Thymus (tissue), 11 donors: ENCODE measurements at regions not wholly inside any gene's neighbourhood (a gene's known extent, or its start where the extent isn't known, plus 50 kb on each side); places are given as distances from the start of the nearest gene placed in this dataset.
A peak's percentile ranks its signal among the peaks of the same experiment; 100 is the strongest.
"Not testable (repeated sequence)": the region's sequence is repeated elsewhere in the genome, so short reads cannot be mapped to it uniquely, and the experiment has no call there.

Source experiments
- DNase-seq, 9 donors: peaks; one replicate each; pipeline ENCODE4 v3.0.0-alpha.2; 2013; ENCODE audit warnings: low spot score in 9 of 9, low read depth in 6 of 9, missing footprints in 1 of 9
- H3K27ac ChIP-seq, 2 donors: one replicate each; pipeline ENCODE4 v1.5.1; 2013; ENCODE audit warnings: control low read depth in 1 of 2, low read depth in 1 of 2, low read length in 1 of 2, mild to moderate bottlenecking in 1 of 2, moderate library complexity in 1 of 2
- H3K27me3 ChIP-seq, 2 donors: one replicate each; pipeline ENCODE4 v1.5.1; 2013; ENCODE audit warnings: low read length in 1 of 2; ENCODE audit not compliant: control insufficient read depth in 2 of 2, insufficient read depth in 1 of 2
- H3K36me3 ChIP-seq, 2 donors: one replicate each; pipeline ENCODE4 v1.5.1; 2013; ENCODE audit warnings: low read length in 1 of 2, mild to moderate bottlenecking in 1 of 2, moderate library complexity in 1 of 2; ENCODE audit not compliant: control insufficient read depth in 2 of 2, insufficient read depth in 2 of 2
- H3K4me1 ChIP-seq, 2 donors: one replicate each; pipeline ENCODE4 v1.5.1; 2013; ENCODE audit warnings: low read length in 2 of 2; ENCODE audit not compliant: control insufficient read depth in 2 of 2, insufficient read depth in 2 of 2
- H3K4me3 ChIP-seq, 2 donors: one replicate each; pipeline ENCODE4 v1.5.1; 2013; ENCODE audit warnings: low read length in 2 of 2, control low read depth in 1 of 2, mild to moderate bottlenecking in 1 of 2
- H3K9me3 ChIP-seq, 2 donors: one replicate each; pipeline ENCODE4 v1.5.1; 2013; ENCODE audit warnings: low read length in 1 of 2, mild to moderate bottlenecking in 1 of 2; ENCODE audit not compliant: control insufficient read depth in 2 of 2, insufficient read depth in 1 of 2
- WGBS: extraction: QIAGEN DNeasy Blood & Tissue Kit; methylation state at CpG from one replicate; pipeline ENCODE4 v1.1.7; 2013; 5-methylcytosine and 5-hydroxymethylcytosine counted together
- donor health status: healthy.

- H3K27me3 ChIP-seq = no peaks in the 10 kb centered on the region
- H3K27ac ChIP-seq = peak overlapping the region in 1 of 2 donors; percentile 28
- no peaks in the 10 kb centered on the region for H3K9me3 ChIP-seq
- H3K4me1 ChIP-seq = peaks cover 2 to 6% of the 10 kb centered on the region in 2 donors
- no peak overlapping the region for H3K4me3 ChIP-seq
- no peak for DNase-seq
- H3K36me3 ChIP-seq = no peaks in the 10 kb centered on the region
Observed at GRCh38 chr2:65605743-65606058, 173.3 kb upstream of the SPRED2 start.

GRCh38 chr2:65605058-65605742 is 172.8 kb upstream of the SPRED2 start:
- no peak for DNase-seq
- WGBS = 95% methylated on average over 4 of the region's 4 CpGs
- H3K27me3 ChIP-seq = no peaks in the 10 kb centered on the region
- H3K36me3 ChIP-seq = no peaks in the 10 kb centered on the region
- peaks cover 2 to 6% of the 10 kb centered on the region in 2 donors for H3K4me1 ChIP-seq
- no peaks in the 10 kb centered on the region for H3K9me3 ChIP-seq
- H3K27ac ChIP-seq = no peak overlapping the region
- H3K4me3 ChIP-seq = no peak overlapping the region

GRCh38 chr2:65604246-65604645 is 171.8 kb upstream of the SPRED2 start:
- H3K9me3 ChIP-seq = no peaks in the 10 kb centered on the region
- no peak overlapping the region for H3K4me3 ChIP-seq
- 96% methylated on average over 4 of the region's 4 CpGs for WGBS
- no peaks in the 10 kb centered on the region for H3K27me3 ChIP-seq
- peaks cover 2 to 6% of the 10 kb centered on the region in 2 donors for H3K4me1 ChIP-seq
- DNase-seq = no peak
- no peaks in the 10 kb centered on the region for H3K36me3 ChIP-seq
- no peak overlapping the region for H3K27ac ChIP-seq

- Histone ChIP-seq H3K4me3 (no peak overlapping the region), H3K27ac (no peak overlapping the region), H3K9me3 (no peaks in the 10 kb centered on the region), H3K4me1 (peaks cover 2 to 6% of the 10 kb centered on the region in 2 donors), H3K27me3 (no peaks in the 10 kb centered on the region), H3K36me3 (no peaks in the 10 kb centered on the region)
- WGBS = 96% methylated on average over 4 of the region's 4 CpGs
- no peak for DNase-seq
Observed at GRCh38 chr2:65602603-65603235, 170.3 kb upstream of the SPRED2 start.

GRCh38 chr2:65600871-65601270 is 168.5 kb upstream of the SPRED2 start:
- H3K27ac ChIP-seq, H3K4me1 ChIP-seq, DNase-seq, H3K9me3 ChIP-seq, H3K4me3 ChIP-seq, H3K27me3 ChIP-seq, H3K36me3 ChIP-seq: not testable (repeated sequence)
- 95% methylated on average over 33 of the region's 33 CpGs for WGBS

- not testable (repeated sequence) for H3K27ac ChIP-seq, H3K4me3 ChIP-seq, H3K36me3 ChIP-seq, DNase-seq, H3K4me1 ChIP-seq, H3K27me3 ChIP-seq, H3K9me3 ChIP-seq
- 96% methylated on average over 15 of the region's 26 CpGs for WGBS
Observed at GRCh38 chr2:65600351-65600750, 168.0 kb upstream of the SPRED2 start.

- H3K27me3 ChIP-seq = no peaks in the 10 kb centered on the region
- H3K4me1 ChIP-seq = no peaks in the 10 kb centered on the region
- no peak overlapping the region for H3K27ac ChIP-seq
- H3K9me3 ChIP-seq = no peaks in the 10 kb centered on the region
- no peak overlapping the region for H3K4me3 ChIP-seq
- 97% methylated on average over 5 of the region's 6 CpGs for WGBS
- DNase-seq = no peak
- no peaks in the 10 kb centered on the region for H3K36me3 ChIP-seq
Observed at GRCh38 chr2:65599693-65600092, 167.3 kb upstream of the SPRED2 start.

GRCh38 chr2:65598996-65599395 is 166.6 kb upstream of the SPRED2 start:
- 99% methylated on average over 1 of the region's 1 CpG for WGBS
- Histone ChIP-seq H3K27ac (no peak overlapping the region), H3K4me1 (no peaks in the 10 kb centered on the region), H3K36me3 (no peaks in the 10 kb centered on the region), H3K27me3 (no peaks in the 10 kb centered on the region), H3K4me3 (no peak overlapping the region), H3K9me3 (no peaks in the 10 kb centered on the region)
- DNase-seq = no peak

- H3K27me3 ChIP-seq = no peaks in the 10 kb centered on the region
- H3K36me3 ChIP-seq = no peaks in the 10 kb centered on the region
- H3K27ac ChIP-seq = no peak overlapping the region
- DNase-seq = no peak
- no peak overlapping the region for H3K4me3 ChIP-seq
- no peaks in the 10 kb centered on the region for H3K4me1 ChIP-seq
- H3K9me3 ChIP-seq = no peaks in the 10 kb centered on the region
- WGBS = 97% methylated on average over 4 of the region's 4 CpGs
Observed at GRCh38 chr2:65598264-65598663, 165.9 kb upstream of the SPRED2 start.
